Activated gamma-delta T cell (primary cell): ENCODE measurements at regions not wholly inside any gene's neighbourhood (a gene's known extent, or its start where the extent isn't known, plus 50 kb on each side); places are given as distances from the start of the nearest gene placed in this dataset.

Experiments
- DNase-seq: peaks from one replicate; lab custom pipeline; 2025; lab: John Stamatoyannopoulos, UW

DNA sequence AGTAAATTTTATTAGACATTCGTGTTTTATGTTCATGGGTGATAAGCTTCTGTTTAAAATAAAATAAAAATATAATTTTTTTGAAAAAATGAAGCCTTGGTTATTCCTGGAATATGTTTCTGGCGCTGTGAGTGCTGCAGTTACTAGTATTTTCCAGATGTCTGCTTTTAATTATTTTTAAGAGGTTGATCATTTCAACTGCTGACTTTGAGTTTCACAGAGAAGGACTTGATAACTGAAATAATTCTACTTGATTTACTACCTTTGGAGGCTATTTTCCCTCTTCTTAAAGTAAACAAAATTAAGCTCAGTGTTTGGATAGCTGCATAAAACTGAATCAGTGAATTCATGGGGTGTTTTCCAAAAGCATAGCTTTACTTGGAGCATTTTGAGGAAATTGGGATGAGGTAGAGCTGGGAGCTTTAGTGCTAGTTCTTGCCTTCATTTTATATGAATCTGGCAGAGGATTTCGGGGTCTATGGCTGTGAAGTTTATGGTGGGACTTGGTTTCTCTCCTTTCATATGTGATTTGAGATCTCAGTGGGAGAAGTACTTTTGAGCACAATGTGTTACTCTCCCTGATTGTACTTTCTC, 666.5 kb downstream of the DCDC2C start:
- no peak for DNase-seq

DNA sequence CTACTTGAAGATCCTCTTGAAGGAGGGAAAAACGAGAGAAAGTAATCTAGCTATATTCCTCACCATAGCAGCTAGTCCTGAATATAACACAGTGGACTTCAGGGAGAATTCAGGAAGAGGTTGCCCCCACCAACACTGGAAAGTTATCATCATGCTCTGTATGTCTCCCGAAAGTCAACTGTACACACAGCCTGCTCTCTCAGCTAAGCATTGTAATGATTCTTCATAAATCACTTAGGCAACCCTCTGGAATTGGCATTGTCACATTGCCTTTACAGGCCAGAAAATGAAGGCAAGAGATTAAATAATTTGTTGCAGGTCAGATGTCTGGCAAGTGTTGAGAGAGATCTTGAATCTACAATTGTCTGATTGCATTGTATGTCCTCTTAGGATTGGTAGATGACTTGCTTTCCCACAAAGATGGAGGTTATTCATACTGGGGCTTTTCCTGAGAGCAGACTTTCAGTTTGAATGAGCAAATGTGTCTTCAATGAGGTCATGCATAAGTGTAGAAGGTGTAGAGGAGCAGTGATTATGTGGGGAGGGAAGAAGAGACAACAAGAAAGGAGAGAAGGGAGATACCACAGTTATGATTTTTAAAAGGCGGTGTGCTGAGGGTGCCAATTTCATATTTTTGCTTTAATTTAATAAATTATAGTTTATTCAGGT, 667.2 kb downstream of the DCDC2C start:
- DNase-seq, result no peak

DNA sequence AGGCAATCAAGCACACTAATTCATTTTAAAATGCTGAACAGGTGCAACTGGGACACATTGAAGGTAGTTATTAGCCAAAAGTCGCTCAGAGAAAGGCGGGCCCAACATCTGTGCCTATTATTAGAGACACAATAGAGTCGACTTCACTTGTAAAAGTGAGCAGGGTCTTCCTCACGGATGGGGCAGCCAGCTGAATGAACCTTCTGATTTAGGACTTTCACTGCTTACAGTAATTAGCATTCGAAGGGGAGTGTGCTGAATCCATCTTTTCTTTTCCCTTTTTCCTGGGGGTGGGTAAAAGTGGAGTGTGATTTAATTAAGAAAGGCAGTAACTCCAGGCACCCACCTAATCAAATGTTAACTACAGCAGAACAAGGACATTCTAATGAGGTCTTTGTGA, 677.7 kb downstream of the DCDC2C start:
- DNase-seq, result no peak

DNA sequence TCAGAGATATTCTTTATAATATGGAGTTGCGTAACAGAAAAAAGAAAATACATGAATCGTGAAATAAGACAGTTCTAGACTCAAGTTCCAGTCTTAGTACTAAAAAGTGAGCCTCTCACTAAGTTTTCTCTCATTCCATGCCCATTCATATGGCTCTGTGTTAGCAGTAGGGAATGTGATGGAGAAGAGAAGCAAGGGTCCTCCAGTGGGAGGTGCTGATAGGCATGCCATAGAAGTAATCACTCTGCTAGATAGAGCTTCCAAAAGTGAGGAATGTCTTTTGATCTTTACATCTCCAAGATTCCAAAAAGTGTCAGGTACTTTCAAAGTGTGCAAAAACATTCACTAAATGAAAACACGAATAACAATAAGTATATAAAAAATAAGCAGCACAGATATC, 678.4 kb downstream of the DCDC2C start:
- no peak for DNase-seq

DNA sequence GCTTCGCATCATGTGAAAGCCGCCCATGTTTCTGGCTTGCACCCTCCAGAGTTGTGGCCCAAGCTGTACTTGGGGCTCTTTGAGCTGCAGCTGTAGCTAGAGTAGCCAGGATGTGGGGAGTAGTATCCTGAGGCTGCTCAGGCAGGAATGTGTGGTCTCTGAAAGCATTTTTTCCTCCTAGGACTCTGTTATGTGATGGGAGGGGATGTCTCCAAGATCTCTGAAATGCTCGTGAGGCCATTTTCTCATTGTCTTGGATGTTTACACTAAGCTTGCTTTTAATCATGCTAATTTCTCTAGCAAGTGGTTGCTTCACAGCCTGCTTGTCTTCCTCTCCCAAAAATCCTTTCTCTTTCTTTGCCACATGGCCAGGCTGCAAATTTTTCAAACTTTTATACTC, 687.6 kb downstream of the DCDC2C start:
- DNase-seq, result no peak

DNA sequence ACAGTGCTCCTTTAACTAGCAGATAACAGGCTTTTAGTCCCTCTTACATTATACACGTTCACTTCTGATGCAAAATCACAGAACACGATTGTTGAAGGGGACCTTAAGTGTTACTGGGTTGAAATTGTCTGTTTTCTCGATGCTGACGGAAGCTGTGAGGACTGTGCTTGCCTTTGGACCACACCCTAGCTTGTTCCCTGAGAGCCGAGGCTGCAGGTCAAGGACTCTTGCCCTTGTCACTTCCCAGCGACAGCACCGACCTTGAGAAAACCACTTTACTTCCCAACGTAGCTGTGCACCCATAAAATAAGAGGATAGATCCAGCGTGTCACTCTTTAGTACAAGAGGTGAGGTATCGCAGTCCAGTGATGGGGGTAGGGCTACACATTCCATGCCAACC, 701.0 kb downstream of the DCDC2C start:
- DNase-seq, result no peak

DNA sequence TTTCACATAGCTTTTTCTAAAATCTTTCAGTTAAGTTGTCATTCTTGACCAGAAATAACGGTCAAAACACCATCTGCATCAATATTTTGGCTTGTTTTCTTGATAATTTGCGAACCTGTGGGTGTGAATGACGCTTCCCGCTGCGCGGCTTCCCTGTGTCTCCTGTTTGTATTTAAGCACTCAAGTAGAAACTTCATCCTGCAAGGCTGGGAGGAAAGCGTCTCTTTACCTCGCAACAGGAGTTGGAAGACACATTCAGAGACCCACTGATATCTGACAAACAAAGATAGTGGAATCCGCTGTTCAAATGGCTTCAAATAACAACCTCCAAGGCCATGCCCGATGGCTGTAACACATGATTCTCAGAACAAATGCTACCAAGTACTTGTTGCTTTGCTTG, 704.9 kb downstream of the DCDC2C start:
- no peak for DNase-seq

DNA sequence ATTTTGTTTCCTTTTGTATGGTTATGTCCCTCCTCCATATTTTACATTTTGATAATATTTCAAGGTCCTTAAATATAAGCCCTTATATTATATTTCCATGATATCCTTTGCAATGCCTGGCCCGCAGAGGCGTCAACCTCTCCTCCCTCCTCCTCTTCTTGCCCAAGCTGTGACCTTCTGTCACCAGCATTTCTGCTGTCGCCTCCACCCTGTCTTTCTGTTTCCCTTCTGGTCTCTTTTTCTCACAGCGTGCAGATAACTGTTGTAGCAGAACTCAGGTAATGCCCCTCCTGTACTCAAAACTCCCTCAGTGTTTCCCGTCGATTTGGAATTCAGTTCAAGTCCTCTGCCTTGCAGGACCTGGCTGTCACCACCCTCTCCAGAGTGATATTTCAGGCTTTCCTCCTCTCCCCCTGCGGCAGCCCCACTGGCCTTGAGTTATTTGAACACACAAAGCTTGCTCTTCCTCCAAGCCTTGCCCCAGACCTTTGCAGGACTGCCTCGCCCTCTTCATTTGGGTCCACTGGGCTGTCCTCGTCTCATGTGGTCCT, 709.3 kb downstream of the DCDC2C start:
- DNase-seq, result no peak

DNA sequence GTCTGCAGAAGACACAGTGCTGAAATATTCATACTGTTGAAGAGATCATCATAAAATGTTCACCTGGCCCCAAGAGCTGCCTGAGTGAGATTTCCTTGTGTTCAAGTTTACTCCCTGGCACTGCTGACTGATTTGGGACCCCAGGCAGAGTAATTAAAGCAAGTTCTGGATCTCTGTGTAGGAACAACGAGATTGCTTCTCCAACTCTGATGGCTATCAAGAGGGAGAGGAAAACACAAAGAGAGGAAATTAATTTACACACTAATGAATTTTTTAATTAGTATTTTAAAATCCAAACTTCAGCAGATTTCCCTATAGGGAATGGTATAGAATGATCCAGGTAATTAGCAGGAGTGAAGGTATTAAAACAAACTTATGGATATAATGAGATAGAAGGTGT, 711.8 kb downstream of the DCDC2C start:
- DNase-seq, result no peak

DNA sequence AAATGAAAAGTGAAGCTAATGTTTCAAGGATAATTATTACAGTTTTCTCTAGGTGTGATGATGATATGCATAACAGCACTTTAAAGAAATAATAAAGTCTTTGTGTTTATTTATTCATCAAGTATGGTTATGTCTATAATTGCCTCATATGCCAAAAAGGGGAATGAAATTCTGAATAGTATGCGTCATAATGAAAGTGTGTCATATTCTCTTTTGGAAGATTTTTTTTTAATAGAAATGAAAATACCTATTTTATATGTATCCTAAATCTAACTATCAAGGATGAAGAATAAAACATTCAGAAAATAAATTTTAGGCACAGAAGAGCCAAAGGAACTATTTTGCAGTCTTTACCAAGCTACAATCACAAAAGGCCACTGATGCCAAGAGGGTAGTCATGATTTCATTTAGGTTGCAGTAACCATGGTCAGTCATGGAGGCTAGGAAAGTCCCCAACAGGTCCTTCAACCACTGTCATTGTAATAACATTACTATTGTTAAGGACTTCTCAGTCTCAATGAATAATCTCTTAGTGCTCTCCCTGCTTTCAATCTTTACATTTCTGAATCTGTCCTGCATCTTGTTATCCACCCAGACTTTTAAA, 712.5 kb downstream of the DCDC2C start:
- DNase-seq, result no peak

DNA sequence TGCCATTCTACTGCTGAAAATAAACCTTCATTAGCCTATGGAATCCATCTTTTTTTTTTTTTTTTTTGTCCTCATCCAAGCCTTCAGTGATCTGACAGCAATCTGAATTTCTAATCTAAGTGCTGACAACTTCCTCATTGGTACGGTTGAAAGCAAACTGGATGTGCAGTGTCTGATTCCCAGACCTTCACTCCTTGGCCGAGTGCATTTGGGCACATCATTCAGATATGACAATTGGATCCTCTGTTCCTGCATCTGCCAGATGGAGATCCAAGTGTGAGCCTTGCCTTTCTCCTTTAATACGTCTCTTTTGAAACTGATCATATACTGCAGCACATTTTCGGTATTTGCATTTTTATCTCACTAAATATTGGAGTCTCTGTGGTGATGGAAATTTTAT, 713.1 kb downstream of the DCDC2C start:
- no peak for DNase-seq

DNA sequence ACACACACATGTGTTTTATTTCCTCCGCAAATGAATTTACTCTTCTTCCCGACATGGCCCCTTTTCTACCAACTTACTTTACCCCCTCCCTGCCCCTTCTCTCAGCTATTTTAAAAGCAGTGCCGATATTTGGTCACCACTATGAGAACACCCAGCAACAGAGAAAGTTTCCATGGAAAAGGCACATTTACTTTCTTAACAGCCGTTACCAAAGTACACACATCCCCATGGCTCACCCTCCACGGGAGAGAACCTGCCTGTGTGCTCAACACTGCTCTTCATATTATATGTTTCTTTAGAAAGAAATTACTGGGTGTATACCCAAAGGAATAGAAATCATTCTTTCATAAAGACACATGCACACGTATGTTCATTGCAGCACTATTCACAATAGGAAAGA, 714.4 kb downstream of the DCDC2C start:
- DNase-seq, result no peak

DNA sequence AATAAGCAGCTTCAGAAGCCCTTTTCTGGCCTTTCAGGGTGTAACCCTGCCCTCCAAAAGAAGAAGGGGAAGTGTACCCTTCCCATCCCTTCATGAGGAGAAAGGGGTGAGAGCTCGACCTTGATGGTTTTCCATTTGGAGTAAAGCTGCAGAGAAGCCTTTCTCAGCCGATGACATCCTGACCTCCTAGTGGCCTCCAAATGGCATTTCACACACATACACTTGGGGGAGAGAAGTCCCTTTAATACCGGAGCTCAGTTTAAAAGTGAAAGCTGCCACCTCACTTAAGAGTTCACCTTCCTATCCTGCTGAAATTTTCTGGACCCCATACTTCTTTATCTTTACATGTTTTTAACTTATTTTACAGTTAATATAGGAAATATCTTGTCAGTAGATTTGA, 716.7 kb downstream of the DCDC2C start:
- DNase-seq, result no peak

DNA sequence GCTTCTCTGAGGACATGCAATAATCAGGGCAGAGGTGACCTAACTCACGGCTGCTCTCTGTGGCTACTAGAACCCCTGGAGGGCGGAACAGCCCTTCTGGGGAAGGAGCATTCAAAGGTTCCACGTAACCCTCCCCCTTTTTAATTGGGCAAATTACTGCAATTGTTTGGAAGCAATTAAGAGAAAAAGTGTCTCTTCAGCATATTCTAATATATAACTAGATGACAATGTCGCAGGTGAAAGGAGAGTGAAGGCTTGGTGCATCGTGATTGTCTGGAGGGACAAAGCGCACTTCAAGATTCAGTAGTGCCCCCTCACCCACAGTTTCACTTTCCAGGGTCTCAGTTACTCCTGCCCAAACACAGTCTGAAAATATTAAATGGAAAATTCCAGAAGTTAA, 720.8 kb downstream of the DCDC2C start:
- DNase-seq, result no peak

DNA sequence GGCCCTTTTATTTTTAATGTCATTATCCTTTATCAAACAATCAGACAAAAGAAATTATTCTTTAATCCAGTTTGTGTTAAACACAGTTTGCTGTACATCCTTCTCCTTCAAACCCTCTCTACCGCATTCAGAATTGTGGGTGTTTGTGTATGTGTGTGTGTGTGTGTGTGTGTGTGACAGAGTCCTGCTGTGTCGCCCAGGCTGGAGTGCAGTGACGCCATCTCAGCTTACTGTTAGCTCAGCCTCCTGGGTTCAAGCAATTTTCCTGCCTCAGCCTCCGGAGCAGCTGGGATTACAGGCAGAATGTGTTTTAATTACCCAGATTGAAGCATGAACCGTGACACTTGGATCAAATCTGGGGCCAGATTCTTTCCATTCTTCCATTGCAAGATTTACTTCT, 723.7 kb downstream of the DCDC2C start:
- no peak for DNase-seq

DNA sequence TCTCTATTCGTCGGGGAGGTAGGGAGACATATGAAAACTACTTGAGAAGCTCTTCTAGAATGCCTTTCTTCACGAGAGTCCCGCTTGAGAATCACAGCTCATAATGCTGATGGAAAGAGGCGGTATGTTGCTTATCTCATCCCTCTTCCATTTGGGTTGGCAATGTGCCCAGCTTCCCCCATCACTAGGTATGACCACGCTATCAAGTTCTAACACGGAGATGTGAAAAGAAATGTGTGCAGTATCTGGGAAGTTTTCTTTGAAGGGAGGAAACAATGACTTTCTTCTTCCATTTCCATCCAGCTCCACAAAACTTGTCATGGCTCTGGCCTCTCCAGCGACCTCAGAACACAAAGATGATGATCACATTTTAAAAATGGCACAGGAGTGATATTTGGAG, 742.4 kb downstream of the DCDC2C start:
- DNase-seq, result no peak

DNA sequence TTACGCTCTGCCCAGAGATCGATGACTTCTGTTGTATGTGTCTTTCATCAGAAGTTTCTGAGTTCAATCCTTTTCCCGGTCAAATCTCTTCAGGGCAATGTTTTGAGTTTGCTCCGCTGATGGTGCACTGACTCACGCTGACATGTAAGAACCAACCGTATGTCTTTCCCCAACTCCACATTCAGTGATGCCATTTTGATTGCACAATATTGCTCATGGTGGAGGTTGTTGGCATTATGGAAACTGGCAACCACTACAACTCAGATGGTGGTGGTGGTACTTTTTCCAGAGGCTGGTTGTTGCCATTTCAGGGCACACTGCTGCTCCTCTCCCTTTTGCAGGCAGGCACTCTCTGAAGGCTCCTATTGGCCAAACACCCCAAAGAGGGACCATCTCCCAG, 751.5 kb downstream of the DCDC2C start:
- DNase-seq, result no peak

DNA sequence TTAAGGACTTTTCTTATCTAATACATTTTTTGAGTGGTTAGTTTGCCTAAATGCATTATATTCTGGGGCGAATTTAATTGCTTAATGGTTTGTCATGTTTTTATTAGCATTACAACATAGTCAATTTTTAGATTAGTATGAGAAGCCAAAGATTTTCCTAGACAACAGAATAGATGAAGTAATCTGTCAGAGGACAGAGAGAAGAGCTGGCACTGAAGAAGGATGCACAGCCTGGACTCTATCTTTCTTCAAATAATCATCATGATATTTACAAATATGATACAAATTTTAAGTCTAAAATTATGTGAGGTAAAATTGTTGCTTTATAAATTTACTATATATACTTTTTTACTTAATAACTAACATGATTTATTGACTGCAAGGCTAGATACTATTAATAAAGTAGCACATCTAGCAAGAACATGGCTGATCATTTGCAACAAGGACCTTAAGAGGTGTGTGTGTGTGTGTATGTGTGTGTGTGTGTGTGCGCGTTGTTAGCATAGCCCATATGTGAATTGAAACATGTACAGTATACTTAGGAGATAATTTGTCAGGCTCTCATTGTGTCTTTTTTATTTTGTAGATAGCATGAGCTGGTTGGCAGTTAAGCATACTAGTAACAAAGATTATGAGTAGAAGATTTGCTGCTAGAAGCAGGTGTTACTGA, 752.2 kb downstream of the DCDC2C start:
- no peak for DNase-seq

DNA sequence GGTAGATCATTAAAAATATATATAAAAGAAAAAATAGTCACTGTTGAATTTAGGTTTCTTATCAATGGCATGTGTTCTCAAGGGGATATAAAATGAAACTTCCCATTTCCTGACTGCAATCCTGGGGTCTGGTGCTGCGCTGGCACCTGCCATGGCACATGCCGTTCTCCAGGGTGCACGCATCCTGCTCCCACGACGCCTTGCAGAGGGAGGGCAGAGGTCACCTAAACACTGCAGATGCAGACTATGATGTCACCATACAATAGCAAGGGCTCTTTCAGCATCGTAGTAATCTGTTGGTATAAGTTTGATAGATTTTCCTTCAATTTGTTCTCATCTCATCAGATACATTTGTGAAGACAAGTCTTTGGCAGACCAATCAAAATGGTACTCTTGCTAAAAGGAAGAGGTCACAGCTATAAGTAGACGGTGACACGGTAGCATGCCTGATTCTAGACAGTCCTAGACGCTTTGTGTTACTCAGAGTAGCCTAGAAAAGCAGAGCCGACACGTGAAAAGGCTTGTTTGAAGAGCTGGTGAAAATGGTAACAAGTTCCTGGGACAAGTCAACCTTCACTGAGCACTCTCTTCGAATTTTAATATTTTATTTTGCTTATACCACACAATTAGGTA, 761.4 kb downstream of the DCDC2C start:
- no peak for DNase-seq

DNA sequence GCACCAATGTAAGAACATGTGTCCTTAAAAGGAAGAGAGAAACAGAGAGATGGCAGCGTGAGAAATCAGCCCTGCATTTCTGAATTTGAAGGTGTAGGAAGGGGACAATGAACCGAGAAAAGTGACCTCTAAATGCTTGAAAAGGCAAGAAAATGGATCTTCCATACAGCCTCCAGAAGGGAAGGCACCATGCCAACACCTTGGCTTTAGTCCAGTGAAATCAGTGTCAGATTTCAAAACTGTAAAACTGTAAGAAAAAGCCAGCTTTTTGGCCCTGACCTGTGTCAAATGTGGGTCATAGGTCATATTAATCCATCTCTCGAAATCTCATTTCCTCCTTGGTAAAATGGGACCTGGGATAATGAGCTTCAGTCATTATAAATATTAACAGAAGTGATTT, 762.3 kb downstream of the DCDC2C start:
- no peak for DNase-seq

DNA sequence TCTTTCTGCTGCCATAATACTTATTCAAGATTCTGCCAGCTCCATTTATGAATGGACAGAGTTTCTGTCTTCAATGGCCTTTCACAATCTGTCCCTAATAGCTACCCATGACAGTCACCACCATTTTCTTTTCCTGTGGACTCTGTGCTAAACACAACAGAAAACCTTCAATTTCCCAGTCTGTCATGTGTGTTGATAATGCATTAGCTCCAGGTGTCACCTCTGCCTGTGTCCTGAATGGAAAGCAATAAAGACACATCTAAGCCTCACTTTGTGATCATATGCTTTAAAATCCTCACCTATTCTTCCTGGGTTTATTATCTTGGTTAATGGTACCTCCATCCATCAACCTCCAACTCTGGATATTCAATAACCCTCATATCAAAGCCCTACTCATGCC, 772.2 kb downstream of the DCDC2C start:
- DNase-seq, result no peak

DNA sequence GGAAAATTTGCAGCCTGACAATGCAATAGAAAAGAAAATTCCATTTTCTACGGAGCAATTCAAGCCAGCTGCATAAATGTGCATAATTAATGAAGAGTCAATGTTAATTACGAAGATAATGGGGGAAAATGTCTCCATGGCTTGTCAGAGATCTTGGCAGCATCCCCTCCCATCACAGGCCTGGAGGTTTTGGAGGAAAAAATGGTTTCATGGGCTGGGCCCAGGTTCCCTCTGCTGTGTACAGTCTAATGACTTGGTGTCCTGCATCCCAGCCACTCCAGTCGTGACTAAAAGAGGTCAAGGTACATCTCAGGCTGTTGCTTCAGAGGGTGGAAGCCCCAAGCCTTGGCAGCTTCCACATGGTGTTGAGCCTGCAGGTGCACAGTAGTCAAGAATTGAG, 779.7 kb downstream of the DCDC2C start:
- no peak for DNase-seq

DNA sequence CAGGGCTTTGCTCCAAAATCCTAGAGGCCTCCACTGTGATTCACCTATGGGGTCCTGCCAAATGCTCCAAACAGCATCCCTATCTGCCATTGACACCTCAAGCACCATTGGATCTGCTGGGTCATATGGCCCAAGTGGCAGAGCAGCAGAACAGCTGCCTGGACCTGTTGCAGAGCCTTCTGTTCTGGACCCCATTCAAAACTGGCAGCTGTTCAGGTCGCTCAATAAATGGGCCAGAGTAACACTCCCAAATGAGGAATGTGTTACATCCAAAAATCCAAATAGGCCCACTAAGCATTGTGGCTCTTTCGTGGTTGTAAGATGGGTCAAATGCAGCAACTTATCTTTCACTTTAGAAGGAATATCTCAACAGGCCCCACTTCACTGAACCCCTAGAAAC, 783.6 kb downstream of the DCDC2C start:
- DNase-seq, result no peak
